DMS114 treated with DMSO at 0.1 percent for 48 hours (cell line): ENCODE measurements at regions not wholly inside any gene's neighbourhood (a gene's known extent, or its start where the extent isn't known, plus 50 kb on each side); places are given as distances from the start of the nearest gene placed in this dataset.

Source experiments
- DNase-seq: peaks from one replicate; lab custom pipeline; 2025; ENCODE audit not compliant: unreplicated experiment; lab: John Stamatoyannopoulos, UW

DNA sequence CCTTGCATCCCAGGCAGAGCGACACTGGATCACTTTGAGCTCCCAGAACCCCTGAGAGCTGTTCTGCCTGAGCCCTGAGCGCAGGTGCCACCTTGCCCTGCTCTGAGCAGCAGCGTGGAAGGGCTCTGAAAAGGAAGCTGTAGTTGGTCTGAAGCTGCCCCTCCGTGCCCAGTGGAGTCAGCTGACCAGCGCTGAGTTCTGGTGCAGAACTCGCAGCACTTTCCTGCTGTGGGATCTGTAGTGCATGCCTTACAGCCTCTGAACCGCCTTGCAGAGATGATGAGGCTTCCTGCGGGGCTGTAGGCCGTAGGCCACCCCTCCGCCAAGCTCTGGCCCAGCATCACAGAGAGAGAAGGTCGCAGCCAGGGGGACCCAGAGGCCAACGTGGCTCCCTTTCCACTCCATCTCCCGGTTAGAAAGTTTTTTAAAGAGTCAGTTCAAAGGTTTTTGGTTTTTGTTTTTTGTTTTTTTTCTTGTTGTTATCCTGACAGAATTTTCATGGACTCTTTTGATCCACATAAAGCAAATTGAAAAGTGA is 158.3 kb upstream of the CST7 start:
- no peak for DNase-seq

DNA sequence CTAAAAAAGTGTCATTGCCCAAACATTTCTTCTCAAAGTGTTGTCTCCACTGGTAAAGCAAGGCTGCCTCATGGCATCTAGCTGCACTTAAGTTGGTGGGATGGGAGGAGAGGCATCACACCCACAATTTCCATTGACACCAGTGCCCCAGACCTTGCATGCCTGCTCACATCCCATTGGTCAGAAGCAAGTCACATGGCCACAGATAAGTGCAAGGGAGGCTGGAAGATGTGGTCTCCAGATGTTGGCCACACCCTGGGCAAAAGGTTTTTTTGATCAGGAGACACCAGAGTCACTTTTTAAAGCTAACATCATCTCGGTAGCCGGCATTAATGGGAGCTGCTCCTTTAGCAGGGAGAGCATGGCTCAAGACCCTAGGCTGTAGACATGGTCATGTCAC is 157.1 kb upstream of the CST7 start:
- no peak for DNase-seq

DNA sequence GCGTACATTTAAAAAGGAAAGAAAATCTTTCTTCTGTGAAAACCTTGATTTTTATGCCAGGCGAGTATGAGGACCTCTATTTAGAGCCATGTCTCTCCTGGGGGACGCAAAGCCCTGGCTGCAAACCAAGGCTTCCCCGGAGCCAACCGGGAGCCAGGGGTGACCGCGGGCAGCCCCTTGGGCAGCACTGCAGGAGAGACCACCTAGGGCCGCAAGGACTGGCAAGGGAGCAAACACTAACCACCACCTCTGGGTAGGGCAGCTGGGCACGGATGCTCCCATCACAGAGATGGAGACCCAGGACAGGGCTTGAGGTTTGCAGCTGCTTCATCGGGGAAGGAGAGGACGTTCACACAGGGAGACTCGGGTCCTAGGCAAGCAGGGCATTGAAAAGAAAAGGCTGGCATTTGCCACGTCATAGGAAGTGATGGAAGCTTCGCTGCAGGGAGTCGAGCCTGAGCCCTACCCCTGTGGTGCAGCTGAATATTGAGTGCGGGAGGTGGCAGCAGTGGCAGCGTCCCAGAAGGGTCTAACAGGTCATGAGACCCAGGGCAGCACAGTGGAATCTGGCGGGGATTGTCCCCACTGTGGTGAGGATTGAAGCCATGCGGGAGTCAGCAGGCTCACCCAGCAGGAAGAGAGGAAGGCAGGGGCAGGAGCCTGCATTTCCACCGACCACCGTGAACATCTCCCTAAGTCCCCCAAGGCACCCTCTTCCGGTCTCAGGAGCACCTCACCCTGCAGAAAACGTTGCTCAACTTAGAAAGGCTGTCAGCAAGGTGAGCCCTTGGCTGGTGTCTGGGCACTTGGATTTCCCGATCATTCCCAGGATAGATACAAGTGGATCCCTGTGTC is 156.2 kb upstream of the CST7 start:
- DNase-seq, result no peak

DNA sequence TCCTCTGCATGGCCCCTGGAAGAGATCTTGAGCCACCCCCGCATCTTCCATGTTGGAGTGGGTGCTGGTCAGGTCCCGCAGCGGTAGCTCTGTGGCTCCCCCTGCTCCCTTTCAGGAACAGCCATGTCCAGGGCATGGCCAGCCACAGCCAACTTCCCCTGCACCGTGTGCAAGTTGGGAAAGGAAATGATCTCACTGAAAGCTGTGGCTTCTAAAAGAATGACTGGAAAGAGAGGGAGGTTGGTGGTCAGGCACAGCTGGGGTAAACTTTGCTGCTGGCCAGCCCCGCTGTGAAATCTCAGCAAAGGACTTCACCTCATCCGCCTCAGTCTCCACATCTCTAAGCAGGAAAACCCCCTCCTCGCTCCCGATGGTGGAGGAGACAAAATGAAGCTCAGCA is 153.6 kb upstream of the CST7 start:
- no peak for DNase-seq

DNA sequence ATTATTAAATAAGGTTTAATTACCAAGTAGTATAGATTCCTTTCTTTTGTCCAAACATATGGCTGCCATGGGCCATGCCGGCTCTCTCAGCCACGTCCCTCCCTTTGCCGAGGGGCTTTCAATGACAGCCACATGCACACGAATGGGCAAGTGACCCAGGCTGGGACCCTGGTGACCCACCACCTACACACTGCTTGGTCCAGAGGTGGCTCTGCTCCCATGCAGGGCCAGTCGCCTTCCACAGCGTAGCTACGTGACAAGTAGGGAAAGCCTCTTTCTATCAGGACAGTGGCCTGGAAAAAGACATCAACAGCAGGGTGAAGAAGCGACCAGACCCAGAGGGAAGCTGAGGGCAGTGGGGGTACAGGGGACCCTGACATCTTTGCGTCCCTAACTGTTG is 152.8 kb upstream of the CST7 start:
- no peak for DNase-seq

DNA sequence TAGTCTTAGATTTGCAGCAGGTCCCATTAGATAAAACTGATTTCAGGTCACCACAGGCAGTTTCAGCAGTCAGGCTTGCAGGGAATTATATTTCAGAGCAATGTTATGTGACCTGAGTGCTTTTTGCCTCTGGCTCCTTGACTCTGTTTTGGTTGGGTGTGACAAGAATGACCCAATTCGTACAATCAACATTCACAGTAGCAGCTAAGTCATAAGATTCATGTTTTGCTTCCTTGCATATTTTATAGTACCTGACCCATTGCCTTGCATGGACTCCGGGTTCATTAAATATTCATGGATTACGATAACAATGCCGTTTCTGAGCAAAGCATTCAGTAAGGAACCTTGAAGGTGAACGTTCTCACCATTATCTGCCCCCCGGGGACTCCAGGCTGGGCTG is 152.0 kb upstream of the CST7 start:
- DNase-seq, result no peak

DNA sequence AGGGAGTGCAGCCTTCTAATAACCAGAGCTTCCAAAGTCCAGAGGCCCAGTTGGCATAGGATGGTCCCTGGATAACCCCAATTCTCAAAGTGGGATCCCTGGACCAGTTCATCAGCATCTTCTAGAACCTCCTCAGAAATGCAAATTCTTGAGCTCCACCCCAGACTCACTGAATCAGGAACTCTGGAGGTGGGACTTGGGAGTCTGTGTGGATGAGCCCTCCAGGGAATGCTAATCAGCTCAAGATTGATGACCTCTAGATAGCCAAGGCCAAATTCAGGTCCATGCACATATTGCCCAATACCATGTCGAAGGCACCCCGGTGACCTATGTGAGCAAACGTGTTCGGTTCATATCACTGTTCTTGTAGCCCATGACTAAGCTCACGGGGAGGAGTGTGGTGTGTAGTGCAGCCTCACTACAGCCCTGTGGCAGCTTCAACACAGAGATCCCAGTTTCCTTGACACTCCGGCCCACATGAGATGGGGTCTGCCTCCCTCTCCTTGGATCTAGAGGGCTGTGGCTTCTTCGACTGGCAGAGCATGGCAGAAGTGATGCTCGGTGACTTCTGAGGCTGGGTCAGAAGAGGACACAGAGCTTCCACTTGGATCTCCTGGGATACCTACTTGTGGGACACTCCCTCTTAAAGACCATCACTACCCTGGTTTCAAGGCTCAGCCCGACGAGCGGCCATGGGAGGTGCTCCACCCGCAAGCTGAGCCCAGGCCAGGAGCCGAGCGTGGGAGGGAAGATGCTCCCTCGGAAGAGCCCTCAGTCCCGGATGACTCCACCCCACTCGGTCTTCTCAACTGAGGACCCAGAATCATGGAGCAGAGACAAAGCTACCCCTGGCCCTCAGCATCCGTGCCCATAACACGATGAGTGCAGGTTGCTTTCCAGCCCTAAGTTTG is 151.1 kb upstream of the CST7 start:
- no peak for DNase-seq

DNA sequence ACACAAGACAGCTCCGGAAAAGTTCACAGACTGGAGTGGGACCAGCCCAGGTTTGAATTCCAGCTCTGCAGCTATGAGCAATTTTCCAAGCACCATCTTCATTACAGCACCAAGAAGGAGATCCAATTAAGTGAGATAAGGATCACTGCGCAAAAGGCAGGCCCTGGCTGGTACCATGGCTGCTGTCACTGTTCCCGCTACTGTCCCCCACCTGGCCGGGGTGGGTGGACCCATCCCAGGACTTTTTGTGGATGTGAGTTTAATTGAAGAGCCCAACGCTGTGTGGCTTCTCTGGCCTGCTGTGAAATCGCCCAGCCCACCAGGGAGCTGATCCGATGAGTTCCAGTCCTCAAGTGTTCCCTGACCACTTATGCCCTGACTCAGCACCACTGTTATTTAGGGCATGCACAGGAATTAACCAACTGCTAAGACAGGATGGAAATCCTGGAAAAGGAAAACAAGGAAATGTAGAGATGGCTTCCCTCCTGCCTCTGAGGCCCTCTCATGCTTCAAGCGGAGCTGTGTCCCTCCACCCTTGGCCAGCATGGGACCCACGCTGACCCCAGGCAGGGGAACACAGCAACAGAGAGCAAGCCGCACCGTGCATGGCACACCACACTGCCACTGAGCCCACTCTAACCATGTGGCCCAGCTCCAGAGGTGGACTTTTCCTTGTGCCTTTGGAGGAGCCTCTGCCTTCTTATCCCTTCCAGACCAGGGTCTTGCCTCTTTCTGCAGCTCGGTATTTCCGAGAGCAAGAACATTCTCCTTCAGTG is 150.0 kb upstream of the CST7 start:
- DNase-seq, result no peak

DNA sequence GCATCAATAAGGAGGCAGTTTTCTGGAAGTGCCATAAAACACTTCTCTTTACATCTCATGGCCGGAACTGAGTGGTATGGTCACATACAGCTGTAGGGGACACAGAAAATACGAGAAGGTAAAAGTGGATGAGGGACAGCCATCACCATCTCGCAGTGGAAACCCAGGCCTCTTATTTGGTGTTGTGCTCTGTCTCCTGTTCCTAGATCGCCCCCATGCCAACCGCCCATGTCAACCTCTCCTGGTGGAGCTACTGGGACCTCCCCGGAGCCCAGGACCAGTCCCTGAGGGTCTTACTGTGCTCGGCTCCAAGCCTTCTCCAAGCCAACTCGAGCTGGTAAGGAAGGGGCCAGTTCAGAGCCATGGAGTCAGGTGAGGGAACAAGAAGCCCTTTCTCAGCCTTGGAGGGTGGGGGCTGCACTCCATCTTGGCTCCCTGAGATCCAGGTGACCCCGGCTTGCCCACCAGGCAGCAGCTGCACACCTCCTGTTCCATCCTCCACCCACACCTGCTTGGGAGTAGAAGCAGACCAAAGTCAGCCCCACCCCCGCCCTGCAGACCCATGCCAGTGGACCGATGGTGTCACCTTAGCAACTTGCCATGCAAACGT is 149.0 kb upstream of the CST7 start:
- no peak for DNase-seq

DNA sequence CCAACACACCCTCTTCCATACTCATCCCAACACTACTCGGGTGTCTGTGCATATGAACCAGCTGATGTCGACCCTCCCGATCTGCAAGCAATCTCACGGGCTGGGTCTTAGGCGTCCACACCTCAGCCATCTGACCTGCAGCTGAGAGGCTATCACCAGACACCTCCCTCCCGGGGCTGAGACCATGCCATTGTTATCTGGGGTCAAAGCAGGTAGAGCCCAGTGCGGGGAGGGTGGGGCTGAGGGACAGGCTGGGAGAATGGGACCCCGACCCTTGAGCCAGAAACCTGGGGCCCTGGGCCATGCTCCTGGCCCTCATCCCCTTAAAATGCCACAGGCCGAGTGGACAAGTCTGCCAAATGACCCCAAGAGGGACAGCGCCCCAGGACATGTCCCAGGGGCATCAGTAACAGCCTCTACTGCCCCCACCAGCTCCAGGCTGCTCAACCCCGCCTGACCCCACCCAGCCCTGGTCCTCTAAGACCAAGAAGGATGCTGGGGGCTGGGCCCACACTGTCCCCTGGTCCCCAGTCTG is 146.7 kb upstream of the CST7 start:
- no peak for DNase-seq

DNA sequence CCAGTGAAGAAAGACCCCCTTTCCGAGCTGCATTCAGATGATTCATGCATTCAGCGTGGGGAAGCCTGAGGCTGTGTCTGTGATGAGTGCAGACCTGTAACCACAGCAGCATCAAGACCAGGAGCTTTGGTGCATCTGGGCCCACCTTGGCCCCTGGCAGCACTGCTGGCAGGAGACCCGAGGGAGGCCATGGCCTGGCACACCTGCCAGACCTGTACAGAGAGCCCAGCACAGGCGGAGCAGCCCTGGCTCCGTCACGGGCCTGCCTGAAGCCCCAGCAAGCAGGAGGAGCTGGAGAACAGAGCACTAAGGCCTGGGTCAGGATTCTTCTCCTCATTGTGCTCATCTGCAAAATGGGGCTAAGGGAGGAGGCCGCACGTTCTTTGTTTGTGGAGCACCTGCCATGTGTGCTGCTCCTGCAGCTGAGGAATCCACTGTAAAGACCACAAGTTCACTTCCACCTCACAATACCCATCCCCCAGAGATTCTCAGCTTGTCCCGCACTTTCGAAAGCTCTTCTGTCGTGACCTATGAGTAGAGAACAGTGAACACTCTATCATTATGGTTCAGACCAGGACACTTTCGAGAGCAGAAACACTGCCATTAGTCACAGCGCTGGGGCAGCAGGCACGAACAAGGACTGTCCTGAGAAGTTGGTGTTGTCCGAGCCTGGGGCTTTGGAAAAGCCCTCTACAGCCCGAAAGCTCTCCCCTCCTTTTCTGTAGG is 144.4 kb upstream of the CST7 start:
- no peak for DNase-seq

DNA sequence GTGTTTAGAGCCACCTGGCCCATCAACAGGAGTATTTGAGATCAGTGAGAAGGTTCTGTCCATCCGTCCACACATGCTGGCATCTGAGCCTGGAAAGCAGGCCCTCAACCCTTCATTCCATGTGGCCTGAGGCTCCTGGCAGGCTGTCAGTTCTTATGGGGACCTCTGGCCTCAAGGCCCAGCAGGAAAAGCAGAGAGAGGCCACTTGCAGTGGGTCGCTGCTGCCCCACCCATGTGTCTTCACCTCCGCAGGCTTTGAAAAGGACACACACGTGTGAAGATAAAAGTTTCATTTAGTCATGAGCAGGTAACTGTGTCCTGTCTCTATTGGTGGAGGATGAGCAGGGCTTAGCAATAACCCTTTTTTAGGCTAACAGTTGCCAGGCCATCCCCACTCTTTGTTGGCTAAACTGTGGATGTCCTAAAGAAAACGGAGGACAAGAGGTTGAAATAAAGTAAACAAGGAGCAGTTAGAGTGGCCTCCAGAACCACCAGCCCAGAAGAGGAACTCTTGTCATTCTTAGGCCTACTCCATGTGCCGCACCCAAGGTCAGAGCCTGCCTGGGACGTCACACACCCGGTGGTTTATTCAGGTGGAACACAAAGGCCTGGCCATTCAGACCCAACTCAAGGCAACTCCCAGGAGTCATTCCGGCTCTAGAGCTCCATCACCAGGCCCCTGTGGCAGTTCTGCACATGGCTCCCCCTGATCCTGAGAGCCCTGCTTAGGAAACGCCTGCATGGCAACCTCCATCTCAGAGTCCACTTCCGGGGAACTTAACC is 143.4 kb upstream of the CST7 start:
- no peak for DNase-seq

DNA sequence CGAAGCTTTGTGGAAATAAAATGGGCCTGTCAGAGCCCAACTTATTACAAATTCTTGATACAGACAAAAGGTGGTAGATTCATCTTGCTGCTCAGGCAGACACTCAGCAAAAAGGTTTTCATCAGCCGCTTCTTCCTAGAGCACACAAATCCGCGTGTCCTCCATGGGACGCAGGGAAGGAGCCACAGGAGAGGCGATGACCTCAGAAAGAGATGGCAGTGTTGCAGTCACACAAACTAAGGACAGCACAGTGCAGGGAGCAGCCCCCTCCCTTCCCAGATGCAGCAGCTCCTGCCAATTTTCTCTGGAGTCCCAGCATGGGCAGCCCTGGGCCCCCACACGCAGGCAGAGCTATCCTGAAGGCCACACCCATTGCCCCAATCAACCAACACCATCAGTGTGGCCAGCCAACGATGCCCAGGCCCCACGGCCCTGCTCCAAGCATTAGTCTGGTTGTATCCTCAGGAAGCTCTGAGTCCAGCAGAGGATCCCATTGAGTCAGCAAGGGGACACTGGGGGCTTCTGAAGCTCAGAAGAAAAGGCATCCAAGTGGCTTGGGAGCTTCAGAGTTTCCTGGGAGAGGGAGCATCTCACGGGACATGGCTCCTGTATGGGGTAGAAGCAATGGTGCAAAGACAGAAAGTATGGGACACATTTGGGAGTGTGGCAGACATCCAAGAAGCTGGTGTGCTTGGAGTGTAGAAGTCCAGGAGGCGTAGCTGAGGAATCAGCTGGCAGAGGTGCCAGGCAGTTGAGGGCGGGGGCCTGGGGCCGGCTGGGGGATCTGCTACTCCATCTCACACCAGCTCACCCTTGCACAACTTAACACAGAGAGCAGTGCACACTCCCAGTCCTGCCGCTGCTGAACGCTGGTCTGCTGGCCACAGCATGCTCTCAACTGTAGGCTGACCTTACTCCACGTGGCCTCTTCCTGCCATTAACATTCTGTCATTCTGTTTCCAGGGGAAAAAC is 142.1 kb upstream of the CST7 start:
- no peak for DNase-seq

DNA sequence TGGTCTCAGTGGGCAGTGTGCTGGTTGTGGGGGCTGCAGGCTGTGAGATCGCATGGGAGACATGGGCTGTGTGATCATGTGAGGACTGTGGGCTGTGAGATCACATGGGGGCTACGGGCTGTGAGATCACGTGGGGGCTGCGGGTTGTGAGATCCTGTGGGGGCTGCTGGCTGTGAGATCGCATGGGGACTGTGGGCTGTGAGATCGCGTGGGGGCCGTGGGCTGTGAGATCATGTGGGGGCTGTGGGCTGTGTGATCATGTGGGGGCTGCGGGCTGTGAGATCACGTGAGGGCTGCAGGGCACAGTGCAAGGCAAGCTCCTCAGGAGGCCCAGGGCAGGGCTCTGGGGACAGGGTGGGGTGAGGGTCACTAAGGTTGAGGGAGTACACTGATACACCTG is 140.5 kb upstream of the CST7 start:
- DNase-seq, result no peak

DNA sequence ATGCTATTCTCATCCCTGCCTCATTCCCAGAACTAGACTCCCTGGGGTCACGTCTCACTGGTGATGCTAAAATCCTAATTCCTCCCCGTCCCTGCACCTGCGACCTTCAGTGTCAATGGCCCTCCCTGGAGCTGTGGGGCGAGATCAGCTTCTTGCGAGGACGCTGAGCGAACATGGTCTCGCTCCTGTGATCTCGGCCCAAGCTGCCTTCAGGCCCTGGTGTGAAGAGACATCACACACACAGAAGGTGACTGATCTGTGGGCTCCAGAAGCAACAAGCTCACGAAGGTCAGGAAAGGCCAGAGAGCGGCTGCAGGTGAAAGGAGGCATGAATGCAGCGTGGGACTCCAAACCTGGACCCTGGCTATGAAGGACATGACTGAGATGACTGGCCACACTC is 139.5 kb upstream of the CST7 start:
- no peak for DNase-seq

DNA sequence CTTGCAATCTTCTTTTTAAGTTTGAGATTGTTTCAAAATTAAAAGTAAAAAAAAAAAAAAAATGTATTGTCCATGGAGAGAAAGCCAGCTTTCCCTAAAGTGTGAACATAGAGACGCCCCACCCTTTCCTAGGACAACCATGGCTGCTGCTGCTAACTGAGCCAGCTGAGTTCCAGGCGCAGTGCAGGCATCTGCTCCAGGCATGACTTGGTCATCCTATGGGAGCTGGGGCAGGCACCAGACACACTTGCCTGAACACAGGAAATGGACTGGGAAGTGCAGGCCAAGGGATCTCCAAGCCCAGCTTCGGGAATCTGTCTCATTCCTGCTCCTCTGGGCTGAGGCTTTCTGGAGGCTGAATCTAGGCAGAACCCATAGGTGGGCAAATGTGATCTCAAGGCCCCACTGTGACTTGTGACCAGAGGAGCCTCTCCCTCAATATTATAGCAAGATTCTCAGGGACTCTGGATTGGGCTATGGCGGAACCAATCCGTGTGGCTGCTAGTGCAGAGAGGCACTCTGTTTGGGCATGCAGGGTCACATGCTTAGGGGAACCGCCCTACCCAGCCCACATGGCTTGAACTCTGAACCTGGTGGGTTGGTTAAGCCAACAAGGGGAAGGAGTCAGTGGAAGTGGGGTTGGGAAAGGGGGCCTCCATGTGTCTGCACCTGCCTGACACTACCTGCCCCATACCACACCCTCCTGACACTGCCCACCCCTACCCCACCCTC is 138.2 kb upstream of the CST7 start:
- no peak for DNase-seq

DNA sequence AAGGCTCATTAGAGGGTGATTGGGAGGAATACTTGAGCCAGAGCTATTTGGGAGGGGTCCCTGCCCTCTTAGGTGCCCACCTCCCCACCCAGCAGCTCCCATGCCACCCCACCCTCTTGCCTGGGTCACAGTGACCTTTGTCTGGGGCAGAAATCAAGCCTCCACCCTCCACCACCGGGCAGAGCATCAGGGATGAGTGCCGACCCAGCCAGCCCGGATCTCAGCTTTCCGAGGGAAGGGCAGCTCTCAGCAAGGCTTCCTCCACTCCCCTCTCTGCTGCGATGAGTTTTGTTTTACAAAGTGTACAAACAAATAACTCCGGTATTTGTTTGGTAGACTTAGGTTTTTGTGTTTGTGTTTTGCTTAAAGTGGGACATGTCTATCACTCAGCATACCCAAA is 136.7 kb upstream of the CST7 start:
- no peak for DNase-seq
